Stomach (tissue), 8 donors: ENCODE measurements at regions not wholly inside any gene's neighbourhood (a gene's known extent, or its start where the extent isn't known, plus 50 kb on each side); places are given as distances from the start of the nearest gene placed in this dataset.
"Not testable (repeated sequence)": the region's sequence is repeated elsewhere in the genome, so short reads cannot be mapped to it uniquely, and the experiment has no call there.

Source experiments
- DNase-seq, 2 donors: peaks; one replicate each; pipeline versions ENCODE4 v3.0.0 to v3.0.0-alpha.2; 2013 to 2019
- H3K27ac ChIP-seq, 5 donors: fragments of 200-600 bp in 4 of 5; sonication (generic) in 4 of 5; one replicate each; pipeline ENCODE4 v1.5.1; 2013 to 2019; ENCODE audit warnings: mild to moderate bottlenecking in 1 of 5, moderate library complexity in 1 of 5
- H3K27me3 ChIP-seq, 3 donors: fragments of 200-600 bp; sonication (generic); one replicate each; pipeline ENCODE4 v1.5.1; 2017 to 2019; ENCODE audit warnings: mixed run types in 1 of 3
- H3K36me3 ChIP-seq, 4 donors: fragments of 200-600 bp; sonication (generic); 1 replicate in 3 of 4; 2 replicates in 1 of 4; pipeline ENCODE4 v1.5.1; 2016 to 2019
- H3K4me1 ChIP-seq, 4 donors: fragments of 200-600 bp; sonication (generic); one replicate each; pipeline ENCODE4 v1.5.1; 2016 to 2019
- H3K4me3 ChIP-seq, 4 donors: fragments of 200-600 bp; sonication (generic) in 3 of 4; one replicate each; pipeline ENCODE4 v1.5.1; 2016 to 2019; ENCODE audit warnings: mild to moderate bottlenecking in 1 of 4
- H3K9me3 ChIP-seq, 4 donors: fragments of 200-600 bp; sonication (generic); one replicate each; pipeline ENCODE4 v1.5.1; 2016 to 2019
- WGBS, 5 donors: extraction: QIAGEN DNeasy Blood & Tissue Kit in 3 of 5; methylation state at CpG; one replicate each; pipeline versions ENCODE4 v1.1.5 to v1.1.7; 2013 to 2018; 5-methylcytosine and 5-hydroxymethylcytosine counted together
- intact Hi-C: fragments of 100-400 bp; cut with DNase I; formaldehyde crosslinking; loops from one replicate; pipeline ENCODE4 v1.15.1; 2023; ENCODE audit warnings: low total_unique reads
- donor health status: healthy with polysubstance abuse.
- donor health status: Bipolar disorder and iron deficiency.
- donor health status: healthy.

DNA sequence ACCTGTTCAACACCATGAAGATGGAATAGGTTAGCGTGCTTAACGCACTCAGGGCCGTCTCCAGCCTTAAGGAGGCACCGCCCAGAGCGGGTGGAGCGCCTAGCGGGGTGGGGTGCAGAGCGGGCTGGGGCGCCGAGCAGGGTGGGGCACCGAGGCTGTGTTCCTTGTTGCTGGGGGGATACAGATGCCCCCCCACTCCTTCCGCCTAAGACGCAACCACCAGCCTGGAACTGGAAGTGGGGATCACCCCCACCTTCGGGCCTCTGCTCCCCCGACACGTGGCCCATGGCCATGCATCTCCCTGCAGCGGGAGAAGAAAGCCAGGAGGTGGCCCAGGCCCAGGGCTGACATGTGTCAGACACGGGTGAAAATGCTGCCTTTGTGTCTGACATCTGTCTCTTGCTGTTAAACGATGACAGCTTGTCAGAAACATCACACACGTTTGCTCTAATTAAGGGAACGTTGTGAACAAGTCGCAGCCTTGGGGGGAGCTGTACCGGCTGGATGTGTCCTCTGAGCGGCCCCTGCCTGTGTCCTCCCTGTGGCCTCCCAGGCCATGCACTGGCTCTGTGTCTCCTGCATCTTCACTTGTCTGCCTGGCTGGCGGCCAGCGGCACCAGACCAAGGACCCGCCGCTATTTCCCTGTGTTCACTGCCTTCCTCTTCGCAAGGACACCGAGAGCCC is 192.5 kb downstream of the LAT start:
- H3K27me3 ChIP-seq, H3K9me3 ChIP-seq, H3K36me3 ChIP-seq, DNase-seq, intact Hi-C loops, H3K4me1 ChIP-seq, H3K4me3 ChIP-seq: not testable (repeated sequence)
- WGBS, 5 donors: 74 to 77% (median 76%) methylated on average over 18 to 30 of the region's 30 CpGs
- peak overlapping the region in 2 of 5 donors; percentile 14 to 42 for H3K27ac ChIP-seq

DNA sequence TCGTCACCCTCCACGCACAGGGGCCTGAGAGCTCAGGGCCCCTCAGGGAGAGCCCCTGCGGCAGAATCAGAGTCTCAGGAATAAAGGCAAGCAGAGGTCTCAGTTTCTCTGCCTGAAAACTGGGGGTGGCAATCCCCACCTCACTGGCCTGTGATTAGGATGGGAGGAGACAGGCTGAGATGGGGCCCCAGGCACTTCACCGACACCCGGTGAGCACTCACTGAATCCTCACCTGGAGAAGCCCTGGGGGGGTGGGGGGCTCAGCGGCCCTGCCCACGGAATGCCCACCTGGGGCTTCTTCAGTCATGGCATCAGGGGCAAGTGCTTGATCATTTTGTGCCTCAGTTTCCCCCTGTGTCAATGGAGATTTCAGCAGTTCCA is 192.0 kb downstream of the LAT start:
- H3K27me3 ChIP-seq, H3K27ac ChIP-seq, H3K4me1 ChIP-seq, H3K36me3 ChIP-seq, H3K4me3 ChIP-seq, H3K9me3 ChIP-seq, DNase-seq, intact Hi-C loops: not testable (repeated sequence)
- 91 to 98% (median 96%) methylated on average over 5 to 7 of the region's 7 CpGs; no CpG with 5 or more reads in 1 of the 5 donors for WGBS, 5 donors

GRCh38 chr16:29176154-29176470 is 191.3 kb downstream of the LAT start:
- H3K4me3 ChIP-seq, DNase-seq, intact Hi-C loops, H3K36me3 ChIP-seq, H3K9me3 ChIP-seq, H3K27ac ChIP-seq, H3K27me3 ChIP-seq, H3K4me1 ChIP-seq: not testable (repeated sequence)
- WGBS, 5 donors: 72 to 80% (median 78%) methylated on average over 7 of the region's 7 CpGs

DNA sequence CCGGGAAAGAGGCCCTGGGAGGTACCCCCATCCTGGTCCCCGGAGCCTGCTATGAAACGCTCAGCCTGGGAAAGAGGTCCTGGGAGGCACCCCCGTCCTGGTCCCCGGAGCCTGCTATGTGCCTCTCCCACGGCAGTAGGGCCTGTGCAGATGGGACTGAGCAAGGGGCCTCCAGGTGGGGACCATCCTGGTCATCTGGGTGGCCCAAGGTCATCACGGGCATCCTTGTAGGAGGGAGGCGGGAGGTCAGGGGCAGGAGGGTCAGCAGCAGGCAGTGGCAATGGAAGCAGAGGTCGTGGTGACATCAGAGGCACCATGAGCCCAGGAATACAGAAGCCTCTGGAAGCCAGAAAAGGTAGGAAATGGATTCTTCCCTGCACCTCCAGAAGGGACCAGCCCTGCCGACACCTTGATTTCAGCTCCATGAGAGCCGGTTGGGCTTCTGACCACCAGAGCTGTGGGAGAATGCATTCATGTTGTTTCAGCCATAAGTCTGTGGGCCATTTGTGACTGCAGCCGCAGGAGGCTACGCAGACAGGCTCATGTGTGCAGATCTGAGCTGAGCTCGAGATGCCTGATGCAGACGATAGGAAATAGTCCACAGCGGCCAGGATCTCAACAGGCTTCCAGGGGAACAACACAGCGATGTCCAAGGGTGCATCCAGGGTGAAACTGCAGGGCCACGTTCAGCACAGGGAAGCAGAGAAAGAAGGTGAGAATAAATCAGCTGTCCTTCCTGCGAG is 190.7 kb downstream of the LAT start:
- intact Hi-C loops, H3K4me1 ChIP-seq, H3K36me3 ChIP-seq, H3K27ac ChIP-seq, H3K27me3 ChIP-seq, H3K9me3 ChIP-seq, DNase-seq, H3K4me3 ChIP-seq: not testable (repeated sequence)
- 90 to 94% (median 93%) methylated on average over 12 to 19 of the region's 19 CpGs for WGBS, 5 donors

GRCh38 chr16:29173371-29174305 is 188.8 kb downstream of the LAT start:
- DNase-seq, intact Hi-C loops, H3K27ac ChIP-seq, H3K36me3 ChIP-seq, H3K27me3 ChIP-seq, H3K4me3 ChIP-seq, H3K9me3 ChIP-seq, H3K4me1 ChIP-seq: not testable (repeated sequence)
- 86 to 91% (median 89%) methylated on average over 15 to 16 of the region's 16 CpGs for WGBS, 5 donors

DNA sequence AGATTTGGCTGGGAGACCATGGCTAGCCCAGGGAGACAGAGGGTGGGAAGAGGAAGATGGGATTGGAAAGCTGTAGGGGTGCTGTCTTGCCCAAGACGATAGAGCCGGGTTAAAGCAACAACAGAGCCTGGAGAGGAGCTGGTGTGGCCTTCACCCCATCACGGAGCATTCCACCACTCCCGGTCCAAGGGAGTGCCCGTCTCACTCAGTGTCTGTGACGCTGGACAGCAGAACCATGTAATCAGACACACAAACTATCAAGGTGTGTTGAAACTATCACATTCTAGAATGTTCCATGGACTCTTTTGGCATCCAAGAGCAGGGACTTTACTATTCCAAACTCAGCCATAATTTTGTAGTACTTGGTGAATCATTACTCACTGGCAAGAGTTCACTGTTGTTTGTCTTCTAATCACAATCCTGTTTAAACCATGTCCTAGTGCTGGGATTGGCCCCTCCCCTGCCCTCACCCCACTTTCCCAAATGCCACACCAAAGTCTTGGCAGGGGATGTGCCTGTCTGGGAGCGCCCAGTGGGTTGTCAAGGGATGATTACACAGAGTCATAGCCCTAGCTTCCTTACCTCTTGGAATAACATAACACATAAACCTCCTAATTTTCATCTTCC is 187.4 kb downstream of the LAT start:
- H3K4me1 ChIP-seq, H3K36me3 ChIP-seq, intact Hi-C loops, DNase-seq, H3K27ac ChIP-seq, H3K27me3 ChIP-seq, H3K4me3 ChIP-seq, H3K9me3 ChIP-seq: not testable (repeated sequence)
- WGBS, 5 donors: 92 to 97% (median 93%) methylated on average over 7 of the region's 7 CpGs

DNA sequence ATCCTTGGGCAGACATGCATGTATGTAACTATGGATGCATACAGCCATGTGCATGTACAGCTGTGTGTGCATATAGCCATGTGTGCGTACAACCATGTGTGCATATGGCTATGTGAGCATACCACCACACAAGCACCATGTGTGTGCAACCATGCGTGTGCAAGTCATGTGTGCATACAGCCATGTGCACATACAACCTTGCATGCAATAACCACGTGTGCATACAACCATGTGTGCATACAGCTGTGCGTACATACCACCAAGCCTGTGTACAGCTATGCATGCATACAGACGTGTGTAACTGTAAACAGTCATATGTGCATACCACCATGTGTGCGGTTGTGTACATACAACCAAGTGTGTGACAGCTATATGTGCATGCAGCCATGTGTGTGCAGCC is 186.4 kb downstream of the LAT start:
- H3K9me3 ChIP-seq, H3K36me3 ChIP-seq, H3K27me3 ChIP-seq, intact Hi-C loops, H3K4me3 ChIP-seq, H3K27ac ChIP-seq, DNase-seq, H3K4me1 ChIP-seq: not testable (repeated sequence)
- WGBS, 5 donors: 93 to 98% (median 97%) methylated on average over 4 to 6 of the region's 6 CpGs

- H3K4me3 ChIP-seq, DNase-seq, H3K36me3 ChIP-seq, H3K9me3 ChIP-seq, intact Hi-C loops, H3K27me3 ChIP-seq, H3K27ac ChIP-seq, H3K4me1 ChIP-seq: not testable (repeated sequence)
- WGBS, 5 donors: 77 to 89% (median 82%) methylated on average over 19 to 20 of the region's 20 CpGs
These were observed 185.7 kb downstream of the LAT start for GRCh38 chr16:29170393-29171119.

- WGBS, 5 donors: 71 to 96% (median 78%) methylated on average over 7 to 16 of the region's 16 CpGs
- not testable (repeated sequence) for H3K27ac ChIP-seq
These were observed 184.6 kb downstream of the LAT start for GRCh38 chr16:29169295-29169994.

DNA sequence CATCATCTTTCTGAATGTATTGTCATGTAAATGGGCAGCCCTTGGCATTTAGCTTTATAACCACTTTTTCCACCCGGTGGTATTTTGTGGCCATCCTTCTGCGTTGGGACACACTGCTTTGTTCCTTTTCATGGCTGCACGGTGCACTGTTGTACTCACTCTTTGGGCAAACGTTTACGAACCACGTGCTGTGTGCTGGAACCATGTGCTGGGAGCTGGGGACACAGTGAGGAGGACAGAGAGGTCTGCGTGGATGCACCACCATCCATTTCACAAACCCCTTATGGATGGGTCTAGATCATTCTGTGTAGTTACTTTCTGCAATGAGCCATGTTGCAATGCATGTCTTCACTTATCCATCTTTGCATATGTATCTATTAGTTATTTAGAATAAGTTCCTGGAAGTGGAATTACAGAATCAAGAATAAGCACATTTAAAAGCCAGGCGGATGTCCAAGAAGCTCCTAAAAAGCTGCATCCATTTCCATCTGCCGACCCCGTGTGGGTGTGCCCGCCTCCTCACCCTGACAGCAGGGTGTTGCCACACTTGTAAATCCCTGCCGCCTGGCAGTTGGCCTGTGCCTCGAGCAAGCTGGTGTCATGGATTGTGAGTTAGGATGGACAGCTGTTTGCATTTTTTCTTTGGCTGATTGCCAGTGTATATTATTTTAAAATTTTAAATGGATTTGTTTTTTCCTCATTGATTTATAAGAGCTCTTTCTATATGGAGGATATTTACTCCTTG is 183.8 kb downstream of the LAT start:
- intact Hi-C loops, H3K4me1 ChIP-seq, H3K36me3 ChIP-seq, H3K9me3 ChIP-seq, H3K4me3 ChIP-seq, H3K27ac ChIP-seq, H3K27me3 ChIP-seq, DNase-seq: not testable (repeated sequence)
- WGBS, 5 donors: 77 to 83% (median 78%) methylated on average over 13 of the region's 13 CpGs

More at GRCh38 chr16:29169295-29169994, 184.6 kb downstream of the LAT start:
- H3K4me1 ChIP-seq, DNase-seq, H3K36me3 ChIP-seq, H3K9me3 ChIP-seq, intact Hi-C loops, H3K27me3 ChIP-seq, H3K4me3 ChIP-seq: not testable (repeated sequence)
